ENCODE measurements at regions not wholly inside any gene's neighbourhood (a gene's known extent, or its start where the extent isn't known, plus 50 kb on each side); places are given as distances from the start of the nearest gene placed in this dataset.
A peak's percentile ranks its signal among the peaks of the same experiment; 100 is the strongest.

DNA sequence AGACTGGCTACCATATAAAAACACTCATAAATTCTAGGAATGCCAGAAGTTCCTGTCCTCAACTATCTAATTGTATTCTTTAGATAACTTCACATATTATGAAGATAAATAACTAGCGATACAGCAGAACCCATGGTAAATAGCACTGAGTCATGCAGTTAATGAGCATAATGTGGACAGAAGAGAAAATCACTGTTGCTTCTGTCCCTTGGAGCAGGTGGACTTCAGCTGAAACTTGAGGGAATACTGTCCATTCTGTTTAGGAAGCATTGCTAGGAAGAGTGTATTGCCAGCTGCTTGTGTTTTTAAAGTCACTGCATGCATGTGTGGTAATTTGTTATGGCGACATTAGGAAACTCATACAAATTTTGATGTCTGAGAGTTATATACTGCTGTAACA, 854.4 kb downstream of the LTN1 start:
- intact Hi-C loops (cut with micrococcal nuclease) = no loop called here
- Mint-ChIP-seq H3K4me3 (no peak overlapping the region), H3K27me3 (peaks cover 0 to 4% (median 0%) of the 10 kb centered on the region in 5 donors), H3K9me3 (peaks cover 0 to 11% (median 3%) of the 10 kb centered on the region in 11 donors), H3K4me1 (no peaks in the 10 kb centered on the region), H3K27ac (no peak overlapping the region), H3K36me3 (no peaks in the 10 kb centered on the region)
- Histone ChIP-seq H3K36me3 (ENCODE audit: control insufficient read depth in 2 of 3, insufficient read depth in 3 of 3, low read length in 3 of 3) (no peaks in the 10 kb centered on the region), H3K4me1 (ENCODE audit: control insufficient read depth in 2 of 2, insufficient read depth in 2 of 2, low read length in 2 of 2) (no peaks in the 10 kb centered on the region), H3K4me3 (ENCODE audit: low read length) (no peak overlapping the region), H3K27me3 (ENCODE audit: control insufficient read depth in 2 of 2, insufficient read depth in 2 of 2, low read length in 2 of 2) (no peaks in the 10 kb centered on the region), H3K27ac (ENCODE audit: low read depth, low read length) (no peak overlapping the region), H3K9me3 (ENCODE audit: control insufficient read depth in 2 of 3, low read length in 3 of 3) (no peaks in the 10 kb centered on the region)
- POLR2A ChIA-PET = no interaction called here
- CTCF ChIA-PET = interaction anchor here (0.6 kb wide), 1 partner anchor 1169 kb away, joined by 3 read pairs; no protein-coding TSS in a partner anchor
- ATAC-seq = no peak
- no peak for DNase-seq

- no peak overlapping the region for H3K4me3 Mint-ChIP-seq
- DNase-seq (no peak), ATAC-seq (no peak)
- no peak overlapping the region for H3K27ac Mint-ChIP-seq
- H3K4me1 Mint-ChIP-seq = no peaks in the 10 kb centered on the region
- no peaks in the 10 kb centered on the region for H3K36me3 Mint-ChIP-seq
- Histone ChIP-seq H3K27ac (ENCODE audit: low read depth, low read length) (no peak overlapping the region), H3K9me3 (ENCODE audit: control insufficient read depth in 2 of 3, low read length in 3 of 3) (peaks cover 0 to 3% (median 0%) of the 10 kb centered on the region in 3 experiments), H3K4me1 (ENCODE audit: control insufficient read depth in 2 of 2, insufficient read depth in 2 of 2, low read length in 2 of 2) (no peaks in the 10 kb centered on the region), H3K27me3 (ENCODE audit: control insufficient read depth in 2 of 2, insufficient read depth in 2 of 2, low read length in 2 of 2) (no peaks in the 10 kb centered on the region), H3K4me3 (ENCODE audit: low read length) (no peak overlapping the region), H3K36me3 (ENCODE audit: control insufficient read depth in 2 of 3, insufficient read depth in 3 of 3, low read length in 3 of 3) (no peaks in the 10 kb centered on the region)
- POLR2A ChIA-PET = no interaction called here
- intact Hi-C loops (cut with micrococcal nuclease) = no loop called here
- H3K9me3 Mint-ChIP-seq = peaks cover 0 to 26% (median 8%) of the 10 kb centered on the region in 11 donors
- CTCF ChIA-PET = interaction anchor here (0.5 kb wide), 1 partner anchor 837 kb away, joined by 3 read pairs; no protein-coding TSS in a partner anchor
- no peaks in the 10 kb centered on the region for H3K27me3 Mint-ChIP-seq
Measured at GRCh38 chr21:28136656-28137255, 855.9 kb downstream of the LTN1 start.

GRCh38 chr21:28135646-28136045, 857.0 kb downstream of the LTN1 start:
- ATAC-seq (peak; percentile 75), DNase-seq (no peak)
- Mint-ChIP-seq H3K9me3 (peaks cover 0 to 37% (median 10%) of the 10 kb centered on the region in 11 donors), H3K4me3 (no peak overlapping the region), H3K4me1 (no peaks in the 10 kb centered on the region), H3K36me3 (no peaks in the 10 kb centered on the region), H3K27me3 (no peaks in the 10 kb centered on the region), H3K27ac (no peak overlapping the region)
- no peaks in the 10 kb centered on the region for H3K36me3 ChIP-seq (ENCODE audit: control insufficient read depth in 2 of 3, insufficient read depth in 3 of 3, low read length in 3 of 3)
- ChIA-PET CTCF (no interaction called here), POLR2A (no interaction called here)
- H3K27ac ChIP-seq (ENCODE audit: low read depth, low read length) = no peak overlapping the region
- H3K9me3 ChIP-seq (ENCODE audit: control insufficient read depth in 2 of 3, low read length in 3 of 3) = peaks cover 0 to 4% (median 0%) of the 10 kb centered on the region in 3 experiments
- H3K4me1 ChIP-seq (ENCODE audit: control insufficient read depth in 2 of 2, insufficient read depth in 2 of 2, low read length in 2 of 2) = no peaks in the 10 kb centered on the region
- no peak overlapping the region for H3K4me3 ChIP-seq (ENCODE audit: low read length)
- intact Hi-C loops (cut with micrococcal nuclease) = no loop called here
- H3K27me3 ChIP-seq (ENCODE audit: control insufficient read depth in 2 of 2, insufficient read depth in 2 of 2, low read length in 2 of 2) = no peaks in the 10 kb centered on the region

DNA sequence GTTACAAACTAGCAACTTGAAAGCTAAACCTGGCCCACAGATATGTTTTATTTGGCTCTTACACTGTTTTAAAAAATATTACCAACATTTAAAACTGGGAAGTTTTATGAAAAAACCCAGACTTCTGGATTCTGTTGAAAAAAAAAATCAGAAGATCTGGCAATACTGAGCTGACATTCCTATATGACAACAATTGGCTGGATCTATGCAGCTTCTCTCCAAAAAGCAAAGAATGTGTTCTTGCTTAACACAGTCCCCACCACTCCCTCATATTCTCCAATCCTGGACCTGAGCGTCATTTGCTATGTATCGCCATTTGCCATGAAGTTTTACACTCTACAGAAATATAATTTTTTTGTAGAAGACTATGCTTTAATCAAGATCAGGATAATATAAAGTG, 859.6 kb downstream of the LTN1 start:
- POLR2A ChIA-PET = no interaction called here
- Histone ChIP-seq H3K4me1 (ENCODE audit: control insufficient read depth in 2 of 2, insufficient read depth in 2 of 2, low read length in 2 of 2) (no peaks in the 10 kb centered on the region), H3K27me3 (ENCODE audit: control insufficient read depth in 2 of 2, insufficient read depth in 2 of 2, low read length in 2 of 2) (no peaks in the 10 kb centered on the region), H3K27ac (ENCODE audit: low read depth, low read length) (no peak overlapping the region), H3K36me3 (ENCODE audit: control insufficient read depth in 2 of 3, insufficient read depth in 3 of 3, low read length in 3 of 3) (no peaks in the 10 kb centered on the region), H3K9me3 (ENCODE audit: control insufficient read depth in 2 of 3, low read length in 3 of 3) (peaks cover 0 to 4% (median 0%) of the 10 kb centered on the region in 3 experiments), H3K4me3 (ENCODE audit: low read length) (no peak overlapping the region)
- DNase-seq (no peak), ATAC-seq (no peak)
- H3K4me3 Mint-ChIP-seq = no peak overlapping the region
- H3K27ac Mint-ChIP-seq = no peak overlapping the region
- CTCF ChIA-PET = no interaction called here
- intact Hi-C loops (cut with micrococcal nuclease) = no loop called here
- H3K27me3 Mint-ChIP-seq = no peaks in the 10 kb centered on the region
- H3K4me1 Mint-ChIP-seq = no peaks in the 10 kb centered on the region
- H3K36me3 Mint-ChIP-seq = no peaks in the 10 kb centered on the region
- H3K9me3 Mint-ChIP-seq = peaks cover 0 to 42% (median 9%) of the 10 kb centered on the region in 11 donors

DNA sequence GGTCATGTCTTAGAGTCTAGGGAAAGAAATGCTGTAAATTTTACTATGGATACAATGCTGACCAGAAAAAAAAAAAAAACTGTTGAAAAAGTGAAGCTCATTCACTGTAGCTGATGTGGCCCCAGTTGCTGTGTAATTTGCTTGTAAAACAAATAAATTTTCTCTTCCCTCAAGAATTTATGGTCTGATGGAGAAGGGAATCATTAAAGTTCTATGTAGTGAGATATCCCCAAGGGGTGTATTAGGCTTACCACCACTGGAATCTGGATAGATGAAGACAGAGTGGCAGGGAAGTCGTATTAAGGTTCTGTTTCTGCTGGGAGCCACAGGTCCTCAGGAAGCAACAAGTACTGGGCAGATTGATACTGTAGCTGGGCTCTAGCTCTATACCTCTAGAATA, 860.0 kb downstream of the LTN1 start:
- Histone ChIP-seq H3K4me3 (ENCODE audit: low read length) (no peak overlapping the region), H3K4me1 (ENCODE audit: control insufficient read depth in 2 of 2, insufficient read depth in 2 of 2, low read length in 2 of 2) (no peaks in the 10 kb centered on the region), H3K27ac (ENCODE audit: low read depth, low read length) (no peak overlapping the region), H3K9me3 (ENCODE audit: control insufficient read depth in 2 of 3, low read length in 3 of 3) (peaks cover 0 to 4% (median 0%) of the 10 kb centered on the region in 3 experiments), H3K36me3 (ENCODE audit: control insufficient read depth in 2 of 3, insufficient read depth in 3 of 3, low read length in 3 of 3) (no peaks in the 10 kb centered on the region), H3K27me3 (ENCODE audit: control insufficient read depth in 2 of 2, insufficient read depth in 2 of 2, low read length in 2 of 2) (no peaks in the 10 kb centered on the region)
- POLR2A ChIA-PET = no interaction called here
- Mint-ChIP-seq H3K27ac (no peak overlapping the region), H3K4me1 (no peaks in the 10 kb centered on the region), H3K9me3 (peaks cover 0 to 44% (median 9%) of the 10 kb centered on the region in 11 donors), H3K27me3 (no peaks in the 10 kb centered on the region), H3K36me3 (no peaks in the 10 kb centered on the region), H3K4me3 (no peak overlapping the region)
- DNase-seq = no peak
- CTCF ChIA-PET = no interaction called here
- ATAC-seq = no peak
- intact Hi-C loops (cut with micrococcal nuclease) = no loop called here

GRCh38 chr21:28127175-28127785, 865.4 kb downstream of the LTN1 start:
- Histone ChIP-seq H3K36me3 (ENCODE audit: control insufficient read depth in 2 of 3, insufficient read depth in 3 of 3, low read length in 3 of 3) (no peaks in the 10 kb centered on the region), H3K27ac (ENCODE audit: low read depth, low read length) (no peak overlapping the region), H3K9me3 (ENCODE audit: control insufficient read depth in 2 of 3, low read length in 3 of 3) (peaks cover 0 to 4% (median 0%) of the 10 kb centered on the region in 3 experiments), H3K4me1 (ENCODE audit: control insufficient read depth in 2 of 2, insufficient read depth in 2 of 2, low read length in 2 of 2) (no peaks in the 10 kb centered on the region), H3K4me3 (ENCODE audit: low read length) (no peak overlapping the region), H3K27me3 (ENCODE audit: control insufficient read depth in 2 of 2, insufficient read depth in 2 of 2, low read length in 2 of 2) (no peaks in the 10 kb centered on the region)
- no peak for ATAC-seq
- Mint-ChIP-seq H3K4me1 (no peaks in the 10 kb centered on the region), H3K4me3 (no peak overlapping the region), H3K36me3 (no peaks in the 10 kb centered on the region), H3K9me3 (peaks cover 0 to 27% (median 8%) of the 10 kb centered on the region in 11 donors), H3K27ac (no peak overlapping the region), H3K27me3 (no peaks in the 10 kb centered on the region)
- no peak for DNase-seq
- CTCF ChIA-PET = no interaction called here
- POLR2A ChIA-PET = no interaction called here
- intact Hi-C loops (cut with micrococcal nuclease) = no loop called here
